ENCODE measurements at regions not wholly inside any gene's neighbourhood (a gene's known extent, or its start where the extent isn't known, plus 50 kb on each side); places are given as distances from the start of the nearest gene placed in this dataset.

DNA sequence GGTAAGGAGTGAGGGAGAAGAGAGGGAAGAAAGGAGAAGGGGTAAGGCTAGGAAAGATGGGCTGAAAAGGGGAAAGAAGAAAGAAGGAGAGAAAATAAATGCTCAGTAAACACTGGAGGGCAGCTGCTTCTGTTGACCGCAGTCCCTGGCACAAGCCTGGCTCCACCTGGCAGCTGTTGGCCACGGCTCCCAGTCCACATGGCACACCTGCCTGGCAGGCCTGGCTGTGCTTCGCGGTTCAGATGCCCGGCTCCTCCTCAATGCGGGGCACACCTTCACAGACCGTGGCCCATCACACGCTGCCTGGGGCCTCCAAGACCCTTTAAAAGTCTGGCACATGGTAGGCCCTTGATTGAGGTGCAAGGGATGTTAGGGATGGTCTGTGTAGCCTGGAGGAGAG, 516.8 kb upstream of the PROK2 start:
- no peak for DNase-seq (ENCODE audit: low spot score in 2 of 2)
- Histone ChIP-seq H3K9me3 (no peaks in the 10 kb centered on the region), H3K4me3 (no peak overlapping the region), H3K27ac (no peak overlapping the region), H3K36me3 (no peaks in the 10 kb centered on the region), H3K27me3 (no peaks in the 10 kb centered on the region), H3K4me1 (peaks cover 0 to 14% (median 0%) of the 10 kb centered on the region in 4 donors)
- TF ChIP-seq EP300 (IDR thresholded peaks at IDR 0.05) (no peak), POLR2A (IDR thresholded peaks at IDR 0.05) (no peak), CTCF (IDR thresholded peaks at IDR 0.05) (no peak)
- 88 to 96% methylated on average over 6 to 8 of the region's 8 CpGs for WGBS, 2 donors

DNA sequence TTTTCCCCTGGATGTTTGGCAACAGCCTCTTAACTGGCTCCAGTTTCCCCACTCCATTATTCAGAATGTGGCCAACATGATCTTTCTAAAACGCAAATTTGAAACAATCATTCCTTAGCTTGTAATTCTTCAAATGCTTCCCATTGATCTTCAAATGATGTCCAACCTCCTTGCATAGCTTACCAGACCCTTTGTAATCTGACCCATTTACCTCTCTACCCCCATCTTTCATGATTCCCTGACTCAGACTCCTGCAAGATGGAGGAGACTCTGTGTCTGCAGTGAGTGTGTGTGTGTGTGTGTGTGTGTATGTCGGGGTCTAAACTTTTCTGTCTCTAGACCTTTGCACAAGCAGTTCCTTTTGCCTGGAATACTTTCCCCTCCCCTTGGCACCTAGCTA, 515.7 kb upstream of the PROK2 start:
- Histone ChIP-seq H3K4me1 (peaks cover 0 to 14% (median 0%) of the 10 kb centered on the region in 4 donors), H3K36me3 (no peaks in the 10 kb centered on the region), H3K9me3 (no peaks in the 10 kb centered on the region), H3K27ac (no peak overlapping the region), H3K4me3 (no peak overlapping the region), H3K27me3 (no peaks in the 10 kb centered on the region)
- TF ChIP-seq EP300 (IDR thresholded peaks at IDR 0.05): no peak
- no peak for TF ChIP-seq POLR2A (IDR thresholded peaks at IDR 0.05)
- no peak for TF ChIP-seq CTCF (IDR thresholded peaks at IDR 0.05)
- no peak for DNase-seq (ENCODE audit: low spot score in 2 of 2)
- 59 to 68% methylated on average over 2 of the region's 2 CpGs for WGBS, 2 donors

DNA sequence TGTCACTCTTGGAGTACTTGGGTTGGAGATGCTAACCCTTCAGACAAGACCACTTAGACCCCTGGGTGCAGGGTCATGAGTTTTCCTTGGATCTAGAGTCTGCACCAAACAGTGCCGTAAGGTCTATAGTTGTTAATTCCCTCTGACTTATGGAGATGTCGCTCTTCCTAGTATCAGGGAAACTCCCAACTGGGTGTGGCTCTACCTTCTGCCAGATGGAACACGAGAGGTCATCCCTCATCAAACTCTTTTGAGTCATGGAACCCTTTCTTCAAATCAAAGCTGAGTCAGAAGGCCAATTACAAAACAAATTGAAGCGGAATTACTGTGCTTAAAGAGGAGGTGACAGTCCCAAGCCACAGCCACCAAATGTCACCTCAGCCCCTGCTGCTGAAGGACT, 514.9 kb upstream of the PROK2 start:
- 90 to 91% methylated on average over 4 of the region's 4 CpGs for WGBS, 2 donors
- Histone ChIP-seq H3K4me3 (no peak overlapping the region), H3K9me3 (no peaks in the 10 kb centered on the region), H3K36me3 (no peaks in the 10 kb centered on the region), H3K27me3 (no peaks in the 10 kb centered on the region), H3K4me1 (peaks cover 0 to 14% (median 0%) of the 10 kb centered on the region in 4 donors), H3K27ac (no peak overlapping the region)
- DNase-seq (ENCODE audit: low spot score in 2 of 2): no peak
- no peak for TF ChIP-seq EP300 (IDR thresholded peaks at IDR 0.05)
- no peak for TF ChIP-seq CTCF (IDR thresholded peaks at IDR 0.05)
- TF ChIP-seq POLR2A (IDR thresholded peaks at IDR 0.05): no peak

DNA sequence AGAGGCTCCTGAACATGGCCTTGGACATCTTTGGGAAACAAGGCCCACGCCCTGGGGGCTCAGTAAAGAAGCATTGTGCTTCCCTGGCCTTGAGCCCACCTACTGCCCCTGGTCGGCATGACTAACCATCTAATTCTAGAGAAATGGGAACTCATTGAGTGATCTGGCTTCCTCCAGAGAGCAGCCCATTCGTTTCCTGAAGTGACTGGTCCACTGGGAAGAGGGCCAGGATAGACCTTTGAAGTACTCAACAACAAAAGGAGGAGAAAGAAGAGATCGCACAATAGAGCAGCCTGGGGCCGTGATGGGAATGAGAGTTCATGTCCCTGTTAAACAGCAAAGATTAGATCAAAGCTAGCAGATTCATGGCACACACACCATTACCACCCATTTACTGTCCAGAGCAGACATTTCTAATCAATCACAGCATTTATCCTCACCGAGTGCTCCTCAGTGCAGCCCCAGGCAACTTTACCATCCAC, 514.4 kb upstream of the PROK2 start:
- H3K9me3 ChIP-seq: no peaks in the 10 kb centered on the region
- H3K27ac ChIP-seq: no peak overlapping the region
- H3K4me3 ChIP-seq: no peak overlapping the region
- H3K27me3 ChIP-seq: no peaks in the 10 kb centered on the region
- peaks cover 0 to 14% (median 0%) of the 10 kb centered on the region in 4 donors for H3K4me1 ChIP-seq
- no peaks in the 10 kb centered on the region for H3K36me3 ChIP-seq
- TF ChIP-seq POLR2A (IDR thresholded peaks at IDR 0.05) (no peak), CTCF (IDR thresholded peaks at IDR 0.05) (no peak), EP300 (IDR thresholded peaks at IDR 0.05) (no peak)
- WGBS, 2 donors: 60 to 65% methylated on average over 6 of the region's 6 CpGs
- DNase-seq (ENCODE audit: low spot score in 2 of 2): no peak

DNA sequence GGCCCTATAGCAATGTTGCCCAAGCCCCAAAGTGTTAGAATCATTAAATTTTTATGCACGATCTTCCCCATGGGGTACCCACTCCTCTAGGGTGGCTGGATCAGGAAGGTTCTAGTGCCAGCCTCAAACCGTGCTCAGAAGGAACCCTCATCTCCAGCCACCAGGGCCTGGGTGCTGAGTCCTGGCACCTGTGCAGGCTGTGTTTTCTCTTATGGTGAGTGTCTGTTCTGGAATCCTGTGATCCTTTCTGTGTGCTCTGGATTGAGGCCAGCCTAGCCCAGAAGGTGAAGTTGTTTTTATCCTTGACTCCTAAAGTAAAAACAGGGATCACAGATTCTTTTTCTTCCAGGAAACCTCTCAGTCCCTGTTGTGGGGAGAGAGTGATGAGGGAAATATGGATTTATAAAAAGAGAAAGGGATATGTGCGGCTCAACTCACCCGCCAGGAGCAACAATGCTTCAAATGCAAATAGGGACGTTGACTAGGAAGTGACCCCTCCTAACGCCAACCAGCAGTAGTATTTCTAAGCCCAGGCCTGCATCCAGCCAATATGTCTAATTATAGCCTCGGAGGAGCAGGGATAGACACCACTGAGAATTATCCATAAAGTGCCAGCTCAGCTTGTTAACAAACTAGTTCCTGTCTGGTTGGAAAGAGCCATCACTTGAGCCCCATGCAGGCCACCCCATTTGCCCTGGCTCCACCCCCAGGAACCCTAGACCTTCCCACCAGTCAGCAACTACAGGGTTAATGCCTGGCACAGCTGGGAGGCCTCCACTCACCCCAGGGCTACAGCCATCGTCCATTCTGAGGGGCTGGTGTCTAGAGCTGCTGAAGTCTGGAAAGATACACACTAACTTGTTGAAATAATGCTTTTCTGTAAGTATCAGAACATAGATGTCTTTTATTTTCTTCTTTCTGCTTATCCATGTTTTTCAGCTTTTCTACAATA, 513.5 kb upstream of the PROK2 start:
- TF ChIP-seq CTCF (IDR thresholded peaks at IDR 0.05) (no peak), EP300 (IDR thresholded peaks at IDR 0.05) (no peak), POLR2A (IDR thresholded peaks at IDR 0.05) (no peak)
- Histone ChIP-seq H3K36me3 (no peaks in the 10 kb centered on the region), H3K4me1 (peaks cover 0 to 8% (median 0%) of the 10 kb centered on the region in 4 donors), H3K27me3 (no peaks in the 10 kb centered on the region), H3K9me3 (no peaks in the 10 kb centered on the region), H3K27ac (peak overlapping the region in 1 of 4 donors; percentile 18), H3K4me3 (no peak overlapping the region)
- no peak for DNase-seq (ENCODE audit: low spot score in 2 of 2)
- 46 to 66% methylated on average over 8 of the region's 8 CpGs for WGBS, 2 donors
